GM13976 (cell line): ENCODE measurements at regions not wholly inside any gene's neighbourhood (a gene's known extent, or its start where the extent isn't known, plus 50 kb on each side); places are given as distances from the start of the nearest gene placed in this dataset.

Experiments
- DNase-seq: peaks from one replicate; pipeline ENCODE4 v3.0.0; 2012; ENCODE audit warnings: low spot score
- in situ Hi-C: fragments of 300-500 bp; cut with MboI; formaldehyde crosslinking; loops from one replicate; pipeline ENCODE4 v1.12.0; 2022; ENCODE audit warnings: low sequenced_read_pairs, mixed read lengths, inconsistent platforms; ENCODE audit not compliant: unreplicated experiment
- TF ChIP-seq, protein P1 (sequence below): IDR thresholded peaks from 2 replicates; pipeline ENCODE4 v1.5.1; 2012; ENCODE audit warnings: borderline replicate concordance, mild to moderate bottlenecking; ENCODE audit not compliant: insufficient read depth; ENCODE audit errors: extremely low read depth, missing control alignments, control extremely low read depth

DNA sequence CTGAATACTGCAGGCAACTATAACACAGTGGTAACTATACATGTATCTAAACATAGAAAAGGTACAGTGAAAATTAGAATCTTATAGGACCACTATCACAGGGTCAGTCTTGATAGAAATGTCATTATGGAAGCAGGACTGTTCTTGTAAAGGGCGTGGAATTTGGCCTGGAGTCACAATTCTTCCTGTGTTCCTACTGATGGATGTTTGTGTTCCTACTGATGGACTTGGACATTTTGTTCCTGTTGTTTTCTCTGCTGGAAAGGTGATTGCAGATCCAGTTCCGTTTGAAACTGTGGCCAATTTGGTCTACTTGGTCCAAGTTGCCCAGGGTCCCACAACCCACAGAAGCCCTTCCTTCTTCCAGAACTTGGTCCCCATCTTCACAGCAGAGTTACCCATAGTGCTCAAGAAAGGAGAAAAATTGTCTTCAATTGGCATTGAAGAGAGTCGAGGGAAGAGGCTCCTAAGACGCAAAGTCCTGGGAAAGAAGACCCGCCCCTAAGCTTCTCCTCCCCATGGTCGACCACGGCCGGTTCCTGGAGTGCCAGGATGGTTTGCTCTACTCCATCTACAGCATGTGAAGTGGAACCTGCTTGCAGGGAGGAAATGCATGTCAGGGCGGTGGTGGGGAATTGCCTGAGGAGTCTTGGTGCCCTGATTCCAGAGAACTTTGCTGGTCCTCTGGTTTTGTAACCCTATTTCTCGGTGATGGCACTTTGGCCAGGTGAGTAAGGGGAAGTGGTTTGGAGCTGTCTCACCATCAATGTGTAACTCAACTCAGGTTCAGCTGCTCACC, 102.8 kb upstream of the RAB12 start:
- no peak for DNase-seq
- in situ Hi-C loops: no loop called here
- TF ChIP-seq, protein P1, sequence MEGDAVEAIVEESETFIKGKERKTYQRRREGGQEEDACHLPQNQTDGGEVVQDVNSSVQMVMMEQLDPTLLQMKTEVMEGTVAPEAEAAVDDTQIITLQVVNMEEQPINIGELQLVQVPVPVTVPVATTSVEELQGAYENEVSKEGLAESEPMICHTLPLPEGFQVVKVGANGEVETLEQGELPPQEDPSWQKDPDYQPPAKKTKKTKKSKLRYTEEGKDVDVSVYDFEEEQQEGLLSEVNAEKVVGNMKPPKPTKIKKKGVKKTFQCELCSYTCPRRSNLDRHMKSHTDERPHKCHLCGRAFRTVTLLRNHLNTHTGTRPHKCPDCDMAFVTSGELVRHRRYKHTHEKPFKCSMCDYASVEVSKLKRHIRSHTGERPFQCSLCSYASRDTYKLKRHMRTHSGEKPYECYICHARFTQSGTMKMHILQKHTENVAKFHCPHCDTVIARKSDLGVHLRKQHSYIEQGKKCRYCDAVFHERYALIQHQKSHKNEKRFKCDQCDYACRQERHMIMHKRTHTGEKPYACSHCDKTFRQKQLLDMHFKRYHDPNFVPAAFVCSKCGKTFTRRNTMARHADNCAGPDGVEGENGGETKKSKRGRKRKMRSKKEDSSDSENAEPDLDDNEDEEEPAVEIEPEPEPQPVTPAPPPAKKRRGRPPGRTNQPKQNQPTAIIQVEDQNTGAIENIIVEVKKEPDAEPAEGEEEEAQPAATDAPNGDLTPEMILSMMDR: no peak

DNA sequence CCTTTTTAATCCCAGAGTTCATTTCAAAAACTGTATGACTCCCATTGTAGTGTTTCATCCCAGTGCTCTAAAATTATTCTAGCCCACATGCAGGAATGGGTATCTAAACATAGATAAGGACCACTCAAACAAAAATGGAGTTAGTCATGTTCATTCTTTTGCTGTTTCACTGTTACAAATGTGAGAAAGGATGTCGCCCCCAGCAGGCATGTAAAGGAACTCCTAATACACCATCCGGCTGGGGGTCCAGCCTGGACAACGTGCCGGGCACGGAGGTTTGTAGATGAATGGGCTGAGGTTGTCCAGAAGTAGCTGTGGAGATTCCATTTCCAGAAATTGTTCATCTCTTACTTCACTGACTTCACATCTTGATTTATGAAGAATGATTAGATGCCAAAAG, 101.9 kb upstream of the RAB12 start:
- DNase-seq: no peak
- TF ChIP-seq, protein P1: no peak

DNA sequence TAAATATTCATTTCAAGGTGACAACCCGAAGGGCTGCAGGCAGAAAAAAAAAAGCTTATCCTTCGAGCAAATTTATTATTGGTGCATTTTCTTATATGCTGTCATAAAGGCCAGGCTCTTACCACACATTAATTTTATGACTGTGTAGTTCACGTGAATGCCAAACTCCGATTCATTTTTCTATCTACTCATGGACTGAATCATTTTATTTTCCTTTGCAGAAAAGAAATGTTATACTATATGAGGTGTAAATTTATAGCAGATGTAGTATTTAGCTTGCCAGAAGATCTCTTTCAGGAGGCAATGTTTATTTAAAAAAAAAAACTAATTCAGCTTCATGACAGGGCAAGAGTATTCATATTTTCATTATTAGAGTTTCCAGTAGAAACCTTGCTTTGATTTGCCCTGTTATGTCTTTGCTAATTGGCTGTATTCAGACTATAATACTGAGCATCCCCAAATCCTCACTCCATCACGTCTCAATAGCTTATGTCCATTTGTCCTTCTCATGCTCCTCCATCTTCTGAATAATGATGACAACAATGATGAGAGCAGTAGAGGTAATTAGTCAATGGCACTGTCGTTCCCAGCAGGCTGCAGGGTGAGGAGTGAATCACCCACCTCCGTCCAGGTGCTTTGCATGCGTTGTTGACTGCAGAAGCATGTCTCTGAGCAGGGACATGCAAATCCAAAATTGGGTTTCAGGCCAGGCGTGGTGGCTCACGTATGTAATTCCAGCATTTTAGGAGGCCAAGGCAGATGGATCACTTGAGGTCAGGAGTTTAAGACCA, 101.1 kb upstream of the RAB12 start:
- in situ Hi-C loops: no loop called here
- DNase-seq: no peak
- TF ChIP-seq, protein P1: no peak

More for the DNA sequence above, 101.9 kb upstream of the RAB12 start:
- in situ Hi-C loops: no loop called here

DNA sequence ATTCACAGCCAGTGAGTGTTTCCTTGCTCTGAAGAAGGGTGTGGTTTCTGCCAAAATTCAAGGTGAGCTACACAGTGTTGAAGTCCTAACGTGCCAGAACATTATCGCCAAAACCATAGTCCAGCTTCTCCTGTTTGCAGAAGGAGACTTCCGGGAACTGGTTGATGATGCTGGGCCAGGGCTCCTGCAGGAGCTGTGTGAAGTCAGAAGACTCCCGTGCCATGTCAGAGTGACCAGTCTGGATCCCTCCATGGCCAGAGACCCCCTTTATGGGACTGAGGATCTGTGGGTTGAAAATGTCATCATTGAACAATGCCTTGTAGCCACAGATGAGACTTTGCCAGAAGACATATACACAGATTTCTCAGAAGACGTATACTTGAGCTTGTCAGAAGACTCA, 96.0 kb upstream of the RAB12 start:
- in situ Hi-C loops: no loop called here
- TF ChIP-seq, protein P1: no peak
- no peak for DNase-seq

DNA sequence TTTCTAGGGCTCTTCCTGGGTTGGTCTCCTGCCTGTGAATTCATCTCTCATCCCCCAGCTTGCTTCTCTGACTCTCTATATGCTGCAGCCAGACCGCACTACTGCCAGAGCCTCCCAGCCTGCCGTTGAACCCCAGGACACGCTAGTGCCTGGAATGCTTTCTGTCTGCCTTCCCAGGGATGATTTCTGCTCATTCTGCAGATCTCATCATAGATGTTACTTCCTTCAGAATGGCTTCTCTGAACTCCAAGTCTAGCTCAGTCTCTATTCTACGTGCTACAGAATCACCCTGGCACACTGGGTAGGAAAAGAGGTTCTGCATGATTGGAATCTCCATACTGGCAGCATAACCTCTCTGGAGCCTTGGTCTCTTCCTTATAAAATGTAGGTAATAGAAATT, 94.8 kb upstream of the RAB12 start:
- in situ Hi-C loops: no loop called here
- TF ChIP-seq, protein P1: no peak
- no peak for DNase-seq

DNA sequence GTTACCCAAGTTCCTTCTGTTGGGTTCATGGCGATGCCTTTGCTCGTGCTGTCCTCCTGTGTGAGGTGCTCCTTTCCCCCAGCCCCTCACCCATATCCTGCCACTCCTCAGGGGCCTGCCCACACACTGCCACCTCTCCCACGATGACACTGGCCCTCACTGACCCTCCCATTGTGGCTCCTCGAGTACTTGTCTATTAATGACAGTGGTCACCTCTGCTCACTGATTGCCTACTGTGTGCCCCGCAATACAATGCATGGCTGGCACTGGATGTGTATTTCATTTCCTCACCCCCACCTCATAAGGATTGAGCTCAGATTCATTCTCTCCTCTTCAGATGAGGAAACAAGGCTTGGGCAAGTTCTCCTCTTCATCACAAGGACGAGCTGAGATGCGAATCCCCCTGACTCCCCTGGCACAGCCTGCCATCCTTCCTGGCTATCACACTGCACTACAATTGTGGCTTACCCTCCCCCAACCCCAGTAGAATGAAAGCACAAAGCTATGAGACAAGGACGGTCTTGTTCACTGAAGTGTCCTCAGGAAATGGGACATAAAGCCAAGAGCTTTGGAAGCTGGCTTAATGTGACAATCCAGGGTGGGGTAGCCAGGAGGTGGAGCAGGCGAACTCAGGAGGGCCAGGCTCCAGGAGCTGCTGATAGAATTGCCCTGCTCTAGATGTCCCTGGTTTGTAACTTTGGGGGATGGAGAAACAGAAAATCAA, 93.9 kb upstream of the RAB12 start:
- DNase-seq: no peak
- in situ Hi-C loops: no loop called here
- TF ChIP-seq, protein P1: no peak
